Activated CD4-positive, alpha-beta T cell treated with anti-CD3 and anti-CD28 coated beads, Interleukin-2, Interleukin-4, amounts not matched to agents 100 ng/mL and 50 ng/mL, durations not matched to agents 16 hours and 8 hours (primary cell): ENCODE measurements at regions not wholly inside any gene's neighbourhood (a gene's known extent, or its start where the extent isn't known, plus 50 kb on each side); places are given as distances from the start of the nearest gene placed in this dataset.
"Not testable (repeated sequence)": the region's sequence is repeated elsewhere in the genome, so short reads cannot be mapped to it uniquely, and the experiment has no call there.

Experiments
- DNase-seq: peaks from one replicate; pipeline ENCODE4 v3.0.0-alpha.2; 2020; ENCODE audit warnings: low spot score

DNA sequence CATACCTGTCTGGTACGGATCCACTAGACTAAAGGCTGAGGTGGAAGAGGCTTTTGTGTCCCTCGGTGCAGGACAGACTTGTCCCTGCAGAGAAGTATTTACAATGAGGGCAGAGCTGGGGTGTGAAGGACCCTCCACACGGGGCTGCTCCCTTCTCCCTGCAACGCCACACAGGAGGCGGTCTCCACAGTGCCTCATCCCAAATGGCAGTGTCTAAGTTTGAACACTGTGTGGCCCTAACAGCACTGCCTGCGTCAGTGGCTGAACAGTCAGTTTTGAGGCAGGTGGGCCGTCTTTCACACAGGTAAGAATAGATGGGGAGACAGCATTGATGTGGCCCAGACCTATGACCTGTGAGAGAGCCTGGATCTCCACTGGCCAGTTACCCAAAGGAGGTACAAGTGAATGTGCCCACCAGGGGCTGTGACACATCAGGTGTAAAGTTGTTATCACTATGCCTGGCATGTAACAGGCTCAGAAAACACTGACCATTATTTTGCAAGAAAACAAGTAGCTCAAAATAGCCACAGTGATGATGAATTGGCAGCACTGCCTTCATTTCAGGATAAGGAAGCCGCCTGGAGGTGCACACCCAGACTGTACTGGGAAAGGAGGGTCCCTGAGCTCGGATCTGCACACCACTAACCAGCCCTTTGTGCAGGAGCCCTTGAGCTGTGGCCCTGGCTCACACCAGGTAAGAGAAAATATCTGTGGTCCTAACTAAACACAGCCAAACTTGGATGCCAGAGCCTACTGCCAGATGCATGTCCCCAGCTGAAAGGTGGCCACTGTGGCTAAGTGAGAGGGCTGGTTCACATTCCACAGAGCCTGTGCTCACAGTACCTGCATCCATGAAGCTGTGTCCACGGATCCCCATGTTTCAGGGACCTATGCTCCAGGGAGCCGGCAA is 246.7 kb downstream of the DLL1 start:
- DNase-seq, result no peak

DNA sequence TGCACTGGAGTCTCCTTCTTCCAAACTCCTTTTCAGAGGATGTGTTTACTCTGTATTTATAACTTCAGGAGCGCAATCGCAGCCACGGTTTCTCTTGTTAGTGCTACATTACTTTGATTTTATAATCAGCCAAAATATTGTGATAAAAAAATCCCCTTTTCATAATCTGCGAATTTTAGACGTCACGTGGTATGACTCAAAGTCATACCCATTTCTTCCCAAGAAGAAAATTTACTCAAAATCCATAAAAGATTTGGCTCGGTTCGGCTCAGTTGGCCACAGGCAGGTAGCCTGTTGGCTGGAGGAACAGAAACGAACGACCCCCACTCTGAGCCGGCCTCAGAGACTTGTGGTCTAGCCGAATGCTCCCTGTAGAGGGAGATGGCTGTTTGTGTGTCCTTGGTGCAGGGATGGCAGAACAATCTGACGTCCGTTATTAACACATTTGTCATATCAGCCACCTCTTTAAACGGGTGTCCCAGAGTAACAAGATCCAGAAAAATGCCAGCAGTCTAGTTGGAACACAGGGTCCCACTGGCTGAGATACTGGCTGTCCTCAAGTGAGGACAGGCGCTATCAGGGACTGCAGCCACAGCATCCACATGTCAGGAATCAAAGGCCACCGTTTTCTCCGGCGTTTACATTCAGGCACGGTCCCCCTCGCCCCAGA is 247.6 kb downstream of the DLL1 start:
- no peak for DNase-seq

GRCh38 chr6:170042596-170043118 is 248.2 kb downstream of the DLL1 start:
- no peak for DNase-seq

- DNase-seq, result no peak
Observed at GRCh38 chr6:170042123-170042522, 248.8 kb downstream of the DLL1 start.

- DNase-seq, result no peak
Observed at GRCh38 chr6:170041526-170041925, 249.4 kb downstream of the DLL1 start.

DNA sequence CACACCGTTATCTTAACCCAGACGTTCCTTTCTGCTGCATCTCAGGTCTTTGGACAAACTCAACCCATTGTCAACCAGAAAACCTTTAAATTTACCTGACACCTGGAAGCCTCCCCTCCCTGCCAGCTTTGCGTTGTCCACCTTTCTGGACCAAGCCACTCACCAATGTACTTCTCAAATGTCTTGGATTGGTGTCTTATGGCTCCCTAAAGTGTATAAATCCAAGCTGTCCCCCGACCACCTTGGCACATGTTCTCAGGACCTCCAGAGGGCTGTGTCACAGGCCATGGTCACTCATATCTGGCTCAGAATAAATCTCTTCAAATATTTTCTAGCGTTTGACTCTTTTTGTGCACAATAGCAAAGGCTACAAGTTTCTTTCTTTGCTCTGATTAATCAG is 250.0 kb downstream of the DLL1 start:
- no peak for DNase-seq

- DNase-seq, result no peak
Observed at GRCh38 chr6:170040115-170040500, 250.8 kb downstream of the DLL1 start.

GRCh38 chr6:170039156-170040114 is 251.4 kb downstream of the DLL1 start:
- no peak for DNase-seq

DNA sequence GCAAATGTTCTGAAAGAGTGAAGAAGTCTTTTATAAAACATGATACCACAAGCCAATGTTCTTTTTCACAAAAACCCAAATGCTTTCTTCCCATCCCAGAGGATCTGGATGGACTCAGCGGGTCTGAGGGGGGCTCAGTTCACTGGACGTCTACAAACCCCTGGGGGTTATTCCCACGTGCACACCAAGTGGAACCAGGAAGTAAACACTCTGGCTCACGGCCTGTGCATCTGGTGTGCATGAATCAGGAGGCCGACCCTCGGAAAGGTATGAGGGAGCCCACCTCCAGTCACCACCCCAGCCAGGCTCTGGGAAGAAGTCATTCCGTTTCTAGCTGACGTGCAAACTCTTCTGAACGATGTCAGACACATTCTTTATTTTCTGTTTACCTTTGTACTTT is 252.2 kb downstream of the DLL1 start:
- no peak for DNase-seq

- no peak for DNase-seq
Observed at GRCh38 chr6:170038251-170038650, 252.6 kb downstream of the DLL1 start.

DNA sequence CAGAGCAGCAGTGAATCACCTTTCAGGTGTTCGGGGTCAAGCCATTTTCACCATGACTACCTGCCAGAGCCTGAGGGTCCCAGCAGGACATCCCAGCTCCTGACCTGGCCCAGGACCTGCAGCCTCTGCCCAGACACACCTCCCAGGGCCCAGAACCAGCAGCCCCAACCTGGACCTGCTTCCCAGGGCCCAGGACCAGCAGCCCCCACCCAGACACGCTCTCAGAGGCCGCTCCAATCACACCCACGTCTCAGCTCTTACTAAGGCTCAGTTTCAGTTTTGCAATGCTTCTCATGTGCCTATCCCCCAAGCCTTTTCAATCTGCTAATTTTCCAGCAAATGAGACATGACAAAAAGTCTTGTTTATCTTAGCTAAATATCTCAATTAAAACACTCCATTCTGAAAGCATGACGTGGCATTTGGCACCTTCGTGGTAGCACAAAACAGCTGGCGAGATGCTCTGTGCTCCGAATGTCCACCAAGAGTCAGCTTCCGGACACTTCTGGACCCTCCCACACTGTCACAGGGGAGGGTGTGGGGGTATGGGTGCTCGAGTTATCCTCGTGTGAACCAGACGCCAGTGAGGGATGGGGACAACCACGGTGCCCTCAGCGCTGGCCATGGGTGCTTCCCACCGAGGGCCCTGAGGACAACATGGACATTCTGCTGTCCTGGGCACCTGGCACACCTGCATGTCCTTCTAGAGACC is 253.2 kb downstream of the DLL1 start:
- no peak for DNase-seq

GRCh38 chr6:170036916-170037315 is 254.0 kb downstream of the DLL1 start:
- DNase-seq, result no peak

DNA sequence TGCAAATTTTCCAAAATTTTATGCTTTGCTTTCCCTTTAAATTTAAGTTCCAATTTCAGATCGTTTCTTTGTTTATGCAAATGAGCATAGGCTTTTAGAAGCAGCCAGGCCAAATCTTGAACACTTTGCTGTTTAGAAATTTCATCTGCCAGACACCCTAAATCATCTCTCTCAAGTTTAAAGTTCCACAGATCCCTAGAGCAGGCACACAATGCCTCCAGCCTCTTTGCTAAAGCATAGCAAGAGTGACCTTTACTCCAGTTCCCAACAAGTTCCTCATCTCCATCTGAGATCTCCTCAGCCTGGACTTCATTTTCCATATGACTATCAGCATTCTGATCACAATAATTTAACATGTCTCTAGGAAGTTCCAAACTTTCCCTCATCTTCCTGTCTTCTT is 254.5 kb downstream of the DLL1 start:
- not testable (repeated sequence) for DNase-seq

- no peak for DNase-seq
Observed at GRCh38 chr6:170035901-170036304, 255.0 kb downstream of the DLL1 start.

GRCh38 chr6:170035044-170035443 is 255.8 kb downstream of the DLL1 start:
- DNase-seq, result no peak

DNA sequence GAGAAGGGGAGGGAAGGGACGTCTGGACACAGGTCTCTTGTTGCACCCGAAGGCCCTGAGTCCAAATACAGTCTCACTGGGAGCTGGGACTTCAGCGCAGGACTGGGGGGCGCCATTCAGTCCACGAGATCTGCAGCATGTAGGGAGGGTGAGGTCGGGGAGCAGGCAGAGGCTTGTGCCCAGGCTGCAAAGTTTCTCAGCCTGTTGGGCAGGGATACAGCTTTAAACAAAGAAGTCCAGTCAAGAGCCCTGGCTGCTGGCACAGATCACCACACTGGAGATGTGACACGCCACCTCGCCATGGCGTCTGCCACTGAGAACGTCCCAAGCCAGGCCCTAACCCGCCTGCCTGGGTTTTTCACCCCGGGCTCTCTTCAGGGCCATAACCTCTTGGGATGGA is 256.6 kb downstream of the DLL1 start:
- DNase-seq, result no peak

GRCh38 chr6:170033666-170034065 is 257.2 kb downstream of the DLL1 start:
- no peak for DNase-seq

DNA sequence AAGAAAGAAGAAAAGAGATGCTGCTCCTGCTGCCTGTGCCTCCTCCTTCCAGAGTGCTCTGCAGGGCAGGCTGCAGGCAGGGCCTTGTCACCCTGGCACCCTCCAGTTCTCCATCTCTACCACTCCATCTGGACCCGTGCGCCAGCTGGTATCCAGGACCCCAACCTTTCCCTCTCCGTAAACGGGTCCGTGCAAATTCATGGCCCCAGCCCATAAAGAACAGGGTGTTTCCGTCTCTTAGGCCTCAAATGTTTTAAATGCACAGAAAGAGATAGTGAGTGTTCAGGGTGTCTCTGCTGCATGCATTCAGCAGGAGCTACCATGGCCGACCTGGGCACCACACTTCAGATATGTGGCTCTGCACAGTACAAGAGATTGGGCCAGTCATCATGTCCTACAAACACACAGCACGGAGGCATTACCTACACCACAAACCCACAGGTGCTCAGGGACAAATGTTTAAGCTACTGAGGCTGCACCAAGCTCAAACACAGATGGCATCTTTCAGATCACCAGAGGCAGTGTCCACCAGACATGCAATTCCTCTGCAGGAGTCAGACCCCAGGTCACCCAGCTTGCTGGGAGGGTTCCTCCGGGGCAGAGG is 258.1 kb downstream of the DLL1 start:
- no peak for DNase-seq

DNA sequence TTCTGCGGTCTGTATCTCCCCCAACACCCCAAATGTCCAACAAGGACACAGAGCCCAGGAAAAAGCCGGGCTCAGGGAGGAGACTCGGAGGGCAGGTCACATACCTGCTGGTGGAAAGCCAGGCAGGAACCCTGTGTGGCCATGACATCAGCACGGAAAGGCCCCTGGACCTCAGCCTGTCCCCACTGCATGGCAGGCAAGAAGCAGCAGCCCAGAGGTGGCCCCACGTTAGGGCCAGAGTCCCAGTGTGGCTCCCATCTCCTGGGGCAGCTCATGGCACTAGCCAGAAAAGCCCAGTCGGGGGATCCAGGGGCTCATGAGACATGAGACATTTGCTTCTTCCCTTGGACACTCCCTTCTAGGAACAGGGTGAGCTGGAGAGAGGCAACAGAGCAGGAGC is 258.7 kb downstream of the DLL1 start:
- DNase-seq, result no peak

DNA sequence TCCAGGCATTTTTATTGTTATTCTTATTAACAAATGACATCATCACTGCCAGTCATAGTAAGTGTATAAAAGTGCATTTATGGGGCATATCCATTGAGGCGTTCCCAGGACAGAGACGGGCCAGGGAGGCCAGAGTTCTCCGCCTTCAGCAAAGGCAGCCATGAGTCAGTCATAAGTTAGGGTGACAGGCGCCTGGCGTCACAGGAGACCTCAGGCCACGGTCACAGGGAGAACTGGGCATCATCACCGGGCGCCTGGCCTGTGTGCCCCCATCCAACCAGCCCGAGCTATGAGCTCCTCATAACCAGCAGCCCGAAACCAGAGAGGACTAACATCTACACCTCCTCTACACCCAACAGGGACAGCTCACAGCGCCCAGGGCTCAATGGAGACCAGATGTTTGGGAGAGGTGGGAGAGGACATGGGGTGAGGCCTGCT is 259.2 kb downstream of the DLL1 start:
- DNase-seq, result no peak
